ENCODE measurements at regions not wholly inside any gene's neighbourhood (a gene's known extent, or its start where the extent isn't known, plus 50 kb on each side); places are given as distances from the start of the nearest gene placed in this dataset.

GRCh38 chr3:82287562-82287961, 526.1 kb upstream of the GBE1 start:
- no peak for DNase-seq (ENCODE audit: low read depth)

GRCh38 chr3:82281205-82281604, 519.8 kb upstream of the GBE1 start:
- no peak for DNase-seq (ENCODE audit: low read depth)

- no peak for DNase-seq (ENCODE audit: low read depth)
These were observed 515.5 kb upstream of the GBE1 start for GRCh38 chr3:82276992-82277391.

GRCh38 chr3:82274897-82275296, 513.5 kb upstream of the GBE1 start:
- no peak for DNase-seq (ENCODE audit: low read depth)

- DNase-seq (ENCODE audit: low read depth), result no peak
These were observed 504.3 kb upstream of the GBE1 start for GRCh38 chr3:82265747-82266146.

- DNase-seq (ENCODE audit: low read depth), result no peak
These were observed 500.7 kb upstream of the GBE1 start for GRCh38 chr3:82262193-82262592.

GRCh38 chr3:82261637-82262036, 500.2 kb upstream of the GBE1 start:
- DNase-seq (ENCODE audit: low read depth), result no peak

GRCh38 chr3:82261013-82261412, 499.6 kb upstream of the GBE1 start:
- DNase-seq (ENCODE audit: low read depth), result no peak

GRCh38 chr3:82259994-82260393, 498.5 kb upstream of the GBE1 start:
- DNase-seq (ENCODE audit: low read depth), result no peak

- no peak for DNase-seq (ENCODE audit: low read depth)
These were observed 478.9 kb upstream of the GBE1 start for GRCh38 chr3:82240322-82240721.

- no peak for DNase-seq (ENCODE audit: low read depth)
These were observed 474.8 kb upstream of the GBE1 start for GRCh38 chr3:82236257-82236656.

GRCh38 chr3:82229397-82229796, 468.0 kb upstream of the GBE1 start:
- no peak for DNase-seq (ENCODE audit: low read depth)

- DNase-seq (ENCODE audit: low read depth), result no peak
These were observed 463.2 kb upstream of the GBE1 start for GRCh38 chr3:82224661-82225060.

- no peak for DNase-seq (ENCODE audit: low read depth)
These were observed 461.0 kb upstream of the GBE1 start for GRCh38 chr3:82222401-82222800.

GRCh38 chr3:82217571-82217970, 456.1 kb upstream of the GBE1 start:
- DNase-seq (ENCODE audit: low read depth), result no peak

- DNase-seq (ENCODE audit: low read depth), result no peak
These were observed 446.7 kb upstream of the GBE1 start for GRCh38 chr3:82208002-82208710.

- no peak for DNase-seq (ENCODE audit: low read depth)
These were observed 440.8 kb upstream of the GBE1 start for GRCh38 chr3:82202269-82202668.

GRCh38 chr3:82201316-82201715, 439.9 kb upstream of the GBE1 start:
- DNase-seq (ENCODE audit: low read depth), result no peak

- no peak for DNase-seq (ENCODE audit: low read depth)
These were observed 436.6 kb upstream of the GBE1 start for GRCh38 chr3:82198009-82198408.

- DNase-seq (ENCODE audit: low read depth), result no peak
These were observed 435.2 kb upstream of the GBE1 start for GRCh38 chr3:82196645-82197044.

- no peak for DNase-seq (ENCODE audit: low read depth)
These were observed 433.4 kb upstream of the GBE1 start for GRCh38 chr3:82194870-82195269.

GRCh38 chr3:82186017-82186416, 424.6 kb upstream of the GBE1 start:
- no peak for DNase-seq (ENCODE audit: low read depth)

- peak; percentile 4 for DNase-seq (ENCODE audit: low read depth)
These were observed 417.8 kb upstream of the GBE1 start for GRCh38 chr3:82179291-82179690.

GRCh38 chr3:82178291-82178690, 416.8 kb upstream of the GBE1 start:
- no peak for DNase-seq (ENCODE audit: low read depth)

GRCh38 chr3:82177774-82178173, 416.3 kb upstream of the GBE1 start:
- no peak for DNase-seq (ENCODE audit: low read depth)

Measured in fibroblast of gingiva (primary cell).